DOHH2 (cell line): ENCODE measurements at regions not wholly inside any gene's neighbourhood (a gene's known extent, or its start where the extent isn't known, plus 50 kb on each side); places are given as distances from the start of the nearest gene placed in this dataset.

ENCODE experiments used
- CTCF ChIP-seq: fragments of 200-600 bp; sonication (generic); IDR thresholded peaks from one replicate; pipeline ENCODE4 v1.5.1; 2014; ENCODE audit warnings: antibody characterized with exemption, mild to moderate bottlenecking, low read depth, low read length; ENCODE audit not compliant: poor library complexity, severe bottlenecking
- EZH2phosphoT487 ChIP-seq: fragments of 200-600 bp; sonication (generic); IDR thresholded peaks from 2 replicates; pipeline ENCODE4 v1.6.1; 2017; ENCODE audit warnings: borderline replicate concordance, mild to moderate bottlenecking, antibody characterized with exemption, low read length, moderate library complexity, mixed read lengths

- TF ChIP-seq CTCF (no peak), EZH2phosphoT487 (no peak)
These were observed 363.9 kb upstream of the TMEFF2 start for GRCh38 chr2:192558637-192559036.
